GM13976 (cell line): ENCODE measurements at regions not wholly inside any gene's neighbourhood (a gene's known extent, or its start where the extent isn't known, plus 50 kb on each side); places are given as distances from the start of the nearest gene placed in this dataset.

Experiments used
- DNase-seq: peaks from one replicate; pipeline ENCODE4 v3.0.0; 2012; ENCODE audit warnings: low spot score
- in situ Hi-C: fragments of 300-500 bp; cut with MboI; formaldehyde crosslinking; loops from one replicate; pipeline ENCODE4 v1.12.0; 2022; ENCODE audit warnings: low sequenced_read_pairs, mixed read lengths, inconsistent platforms; ENCODE audit not compliant: unreplicated experiment
- TF ChIP-seq, protein P1 (sequence below): IDR thresholded peaks from 2 replicates; pipeline ENCODE4 v1.5.1; 2012; ENCODE audit warnings: borderline replicate concordance, mild to moderate bottlenecking; ENCODE audit not compliant: insufficient read depth; ENCODE audit errors: extremely low read depth, missing control alignments, control extremely low read depth

GRCh38 chr5:57410374-57411320, 72.0 kb downstream of the ACTBL2 start:
- DNase-seq = no peak
- in situ Hi-C loops = no loop called here
- TF ChIP-seq, protein P1, sequence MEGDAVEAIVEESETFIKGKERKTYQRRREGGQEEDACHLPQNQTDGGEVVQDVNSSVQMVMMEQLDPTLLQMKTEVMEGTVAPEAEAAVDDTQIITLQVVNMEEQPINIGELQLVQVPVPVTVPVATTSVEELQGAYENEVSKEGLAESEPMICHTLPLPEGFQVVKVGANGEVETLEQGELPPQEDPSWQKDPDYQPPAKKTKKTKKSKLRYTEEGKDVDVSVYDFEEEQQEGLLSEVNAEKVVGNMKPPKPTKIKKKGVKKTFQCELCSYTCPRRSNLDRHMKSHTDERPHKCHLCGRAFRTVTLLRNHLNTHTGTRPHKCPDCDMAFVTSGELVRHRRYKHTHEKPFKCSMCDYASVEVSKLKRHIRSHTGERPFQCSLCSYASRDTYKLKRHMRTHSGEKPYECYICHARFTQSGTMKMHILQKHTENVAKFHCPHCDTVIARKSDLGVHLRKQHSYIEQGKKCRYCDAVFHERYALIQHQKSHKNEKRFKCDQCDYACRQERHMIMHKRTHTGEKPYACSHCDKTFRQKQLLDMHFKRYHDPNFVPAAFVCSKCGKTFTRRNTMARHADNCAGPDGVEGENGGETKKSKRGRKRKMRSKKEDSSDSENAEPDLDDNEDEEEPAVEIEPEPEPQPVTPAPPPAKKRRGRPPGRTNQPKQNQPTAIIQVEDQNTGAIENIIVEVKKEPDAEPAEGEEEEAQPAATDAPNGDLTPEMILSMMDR = no peak

DNA sequence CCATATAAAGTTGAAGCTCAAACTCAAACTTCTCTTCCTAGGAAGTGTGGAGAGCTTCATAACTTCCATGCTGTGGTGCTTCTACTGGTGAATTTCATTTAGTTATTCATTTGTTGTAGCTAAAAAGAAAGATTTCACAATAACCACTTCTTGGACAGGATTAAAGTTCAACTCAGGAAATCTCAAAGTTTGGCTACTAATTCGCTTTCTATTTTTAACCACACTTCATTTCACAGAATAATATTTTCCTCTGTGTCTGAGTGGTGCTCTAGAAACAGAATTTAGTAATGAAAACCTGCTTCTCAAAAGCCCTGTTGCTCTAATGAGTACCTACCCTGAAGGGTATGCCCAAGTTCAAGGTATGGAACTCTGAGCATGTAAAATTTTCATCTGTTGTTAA, 73.9 kb downstream of the ACTBL2 start:
- in situ Hi-C loops = no loop called here
- DNase-seq = no peak

GRCh38 chr5:57408285-57408684, 74.3 kb downstream of the ACTBL2 start:
- TF ChIP-seq, protein P1 = no peak
- DNase-seq = no peak
- in situ Hi-C loops = no loop called here

More for the DNA sequence above, 73.9 kb downstream of the ACTBL2 start:
- TF ChIP-seq, protein P1 = no peak

GRCh38 chr5:57407391-57407790, 75.2 kb downstream of the ACTBL2 start:
- DNase-seq = no peak
- in situ Hi-C loops = no loop called here
- TF ChIP-seq, protein P1 = no peak

DNA sequence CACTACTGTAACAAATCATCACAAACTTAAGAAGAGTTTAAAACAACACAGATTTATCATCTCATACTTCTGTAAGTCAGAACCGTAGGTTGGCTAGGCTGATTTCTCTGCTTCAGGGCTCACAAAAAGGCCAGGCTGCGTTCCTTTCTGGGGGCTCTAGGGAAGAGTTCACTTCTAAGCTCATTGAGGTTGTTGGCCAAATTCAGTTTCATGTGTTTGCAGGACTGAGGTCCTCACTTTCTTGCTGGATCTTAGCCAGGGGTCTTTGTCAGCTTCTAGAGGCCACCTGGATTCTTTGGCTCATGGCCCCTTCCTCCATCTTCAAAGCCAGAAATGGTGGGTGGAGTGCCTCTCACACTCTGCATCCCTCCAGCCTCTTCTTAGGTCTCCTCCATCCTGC, 76.0 kb downstream of the ACTBL2 start:
- TF ChIP-seq, protein P1 = no peak
- in situ Hi-C loops = no loop called here
- no peak for DNase-seq

GRCh38 chr5:57405984-57406383, 76.6 kb downstream of the ACTBL2 start:
- in situ Hi-C loops = no loop called here
- DNase-seq = no peak
- TF ChIP-seq, protein P1 = no peak
